ENCODE measurements at regions not wholly inside any gene's neighbourhood (a gene's known extent, or its start where the extent isn't known, plus 50 kb on each side); places are given as distances from the start of the nearest gene placed in this dataset.
A peak's percentile ranks its signal among the peaks of the same experiment; 100 is the strongest.

DNA sequence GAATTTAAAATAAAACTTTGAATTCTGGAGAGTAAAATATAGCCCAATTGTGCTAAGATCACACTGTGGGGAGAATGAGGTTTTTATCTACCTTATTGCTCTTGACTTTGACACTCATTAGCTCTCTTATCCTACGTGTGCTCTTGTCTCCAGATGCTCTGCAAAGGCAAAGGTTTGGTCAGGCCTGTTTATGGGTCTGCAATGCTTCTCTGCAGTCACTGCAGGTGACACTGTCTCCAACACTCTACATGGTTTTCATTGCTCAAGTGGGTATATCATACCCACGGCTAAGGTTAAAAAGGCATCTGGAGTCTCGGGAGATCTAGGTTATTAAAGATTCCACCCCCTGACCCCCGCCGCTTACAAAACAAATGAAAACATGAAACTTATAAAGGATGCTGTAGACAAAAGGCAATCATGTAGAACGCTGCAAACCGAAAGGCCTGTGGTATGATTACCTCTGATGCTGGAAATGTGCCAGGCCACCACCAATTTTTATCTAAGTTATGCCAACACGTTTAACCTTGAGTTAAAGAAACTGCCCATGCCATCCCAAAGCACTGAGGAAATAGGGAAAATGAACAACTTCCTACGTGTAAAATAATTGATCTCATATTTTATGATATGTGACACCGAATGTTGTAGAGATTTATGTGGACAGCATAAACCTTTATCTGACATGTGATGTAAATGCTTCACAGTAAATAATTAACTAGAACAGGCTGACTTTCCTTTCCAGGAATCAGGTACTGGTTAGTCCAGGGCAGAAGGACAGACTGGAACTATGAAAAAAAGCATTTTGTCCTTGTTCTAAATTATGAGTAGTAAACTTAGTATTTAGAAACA is 238.2 kb upstream of the NOX3 start:
- ATAC-seq (peak; percentile 97), DNase-seq (peak; percentile 35 to 48)
- intact Hi-C loops (cut with DNase I, micrococcal nuclease), result no loop called here

- DNase-seq (no peak), ATAC-seq (no peak)
- intact Hi-C loops (cut with DNase I, micrococcal nuclease), result no loop called here
Measured at GRCh38 chr6:155690820-155691219, 235.2 kb upstream of the NOX3 start.

- DNase-seq, result no peak
- intact Hi-C loops (cut with DNase I, micrococcal nuclease), result no loop called here
- ATAC-seq, result no peak
Measured at GRCh38 chr6:155687645-155688044, 232.0 kb upstream of the NOX3 start.

DNA sequence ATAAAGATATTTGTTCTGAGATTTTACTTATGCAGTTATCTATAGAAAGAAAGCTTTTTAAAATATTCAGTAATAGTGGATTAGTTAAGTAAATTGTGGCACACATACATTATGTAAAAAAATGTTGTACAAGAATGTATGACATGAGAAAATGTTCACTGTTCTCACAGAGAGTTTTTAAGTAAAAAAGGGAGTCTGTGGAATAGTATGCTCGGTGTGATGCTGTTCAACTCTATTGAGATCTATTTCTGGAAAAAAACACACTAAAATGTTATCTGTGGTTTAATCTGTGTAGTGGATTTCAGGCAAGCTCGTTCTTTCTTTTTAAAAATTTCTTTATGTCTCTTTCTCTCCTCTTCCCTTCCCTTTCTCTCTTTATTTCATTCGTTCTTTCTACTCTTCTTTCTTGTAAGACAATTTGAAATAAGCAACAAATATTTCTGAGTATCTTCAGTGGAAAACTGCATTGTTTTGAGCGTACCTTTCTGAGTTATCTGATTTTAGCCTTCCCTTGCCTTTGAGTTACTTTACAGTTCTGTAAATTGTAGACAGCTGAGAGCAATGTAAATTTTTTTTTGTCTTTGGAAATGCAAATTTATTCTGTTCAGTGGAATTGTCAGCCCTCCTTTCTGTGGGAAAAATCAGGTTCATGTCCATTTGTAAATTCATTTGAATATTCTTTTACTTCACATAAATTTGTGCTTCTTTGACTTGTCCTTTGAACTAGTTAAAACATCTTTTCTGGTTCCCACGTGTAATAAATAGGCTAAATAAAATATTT is 229.0 kb upstream of the NOX3 start:
- intact Hi-C loops (cut with DNase I, micrococcal nuclease), result no loop called here
- DNase-seq (no peak), ATAC-seq (no peak)

DNA sequence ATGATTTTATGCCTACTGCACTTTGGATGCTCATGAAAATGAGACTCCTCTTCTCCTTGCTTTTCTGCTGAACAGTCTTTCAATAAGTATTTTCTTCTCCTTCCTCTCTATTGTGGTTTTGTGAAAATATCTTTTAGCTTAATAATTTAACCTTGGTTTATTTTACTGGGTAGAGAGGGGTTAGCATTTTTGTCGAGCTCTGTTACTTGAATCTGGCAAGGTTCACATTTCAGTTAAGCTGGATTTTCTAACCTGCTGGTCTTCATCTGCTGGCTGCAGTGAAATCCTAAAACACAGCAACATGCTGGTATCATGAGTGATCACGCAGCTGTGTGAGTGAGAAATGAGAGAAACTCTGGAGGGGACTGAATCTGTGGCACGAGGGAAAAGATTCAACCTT is 222.7 kb upstream of the NOX3 start:
- intact Hi-C loops (cut with DNase I, micrococcal nuclease), result no loop called here
- no peak for DNase-seq
- ATAC-seq, result no peak

DNA sequence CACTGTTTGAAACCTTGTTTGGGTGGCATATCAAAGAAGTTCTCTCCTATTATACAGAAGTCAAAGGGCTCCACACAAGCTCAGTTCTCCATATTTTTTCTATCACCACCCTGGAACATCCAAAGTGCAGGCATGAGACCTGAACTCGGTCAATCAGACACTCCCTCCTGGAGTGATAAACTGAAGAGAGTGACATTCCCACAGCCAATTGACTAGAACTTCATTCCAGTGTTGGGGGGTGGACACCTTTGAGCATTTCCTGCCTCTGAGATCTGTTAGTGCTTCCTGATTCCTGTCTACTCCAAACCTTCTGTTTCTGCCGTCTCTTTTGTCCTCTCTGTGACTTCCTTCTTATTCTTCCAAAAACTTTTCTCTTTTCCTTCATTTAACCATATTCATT is 220.7 kb upstream of the NOX3 start:
- no peak for DNase-seq
- intact Hi-C loops (cut with DNase I, micrococcal nuclease), result no loop called here
- ATAC-seq, result peak; percentile 43

GRCh38 chr6:155670655-155671054 is 215.0 kb upstream of the NOX3 start:
- ATAC-seq, result no peak
- intact Hi-C loops (cut with DNase I, micrococcal nuclease), result no loop called here
- no peak for DNase-seq

DNA sequence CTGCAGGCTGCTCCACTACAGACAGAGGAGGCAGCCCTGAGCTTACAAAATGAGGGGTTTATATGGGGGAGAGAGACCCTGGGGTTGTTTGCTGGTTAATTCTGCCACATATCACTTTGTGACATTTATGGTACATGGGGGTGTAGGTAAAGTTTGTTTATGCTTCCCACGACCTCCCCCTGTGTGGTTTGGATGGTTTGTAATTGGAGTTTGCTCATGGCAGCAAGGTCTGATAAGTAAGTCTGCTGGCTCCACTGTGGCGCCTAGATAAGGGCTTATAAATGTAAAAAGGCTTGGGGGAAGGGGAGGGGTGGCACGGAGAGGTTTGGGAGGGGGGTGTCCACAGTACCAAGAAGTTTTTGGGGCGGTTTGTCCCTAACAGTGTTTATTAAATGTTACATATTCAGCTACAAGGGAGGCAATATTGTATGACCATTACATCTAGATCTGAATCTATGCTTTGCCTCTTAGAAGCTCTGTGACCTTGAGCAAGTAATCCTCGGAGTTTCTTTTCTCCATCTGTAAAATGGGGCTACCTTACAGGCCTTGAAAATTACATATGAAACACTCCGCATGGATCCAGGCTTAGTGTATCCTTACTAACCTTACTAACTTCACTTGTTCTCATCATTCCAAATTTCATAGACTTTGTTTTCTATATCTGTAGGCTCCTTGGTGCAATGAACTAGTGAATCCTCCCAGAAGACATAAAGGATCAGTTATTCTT is 204.8 kb upstream of the NOX3 start:
- no peak for ATAC-seq
- intact Hi-C loops (cut with DNase I, micrococcal nuclease), result no loop called here
- DNase-seq, result no peak

DNA sequence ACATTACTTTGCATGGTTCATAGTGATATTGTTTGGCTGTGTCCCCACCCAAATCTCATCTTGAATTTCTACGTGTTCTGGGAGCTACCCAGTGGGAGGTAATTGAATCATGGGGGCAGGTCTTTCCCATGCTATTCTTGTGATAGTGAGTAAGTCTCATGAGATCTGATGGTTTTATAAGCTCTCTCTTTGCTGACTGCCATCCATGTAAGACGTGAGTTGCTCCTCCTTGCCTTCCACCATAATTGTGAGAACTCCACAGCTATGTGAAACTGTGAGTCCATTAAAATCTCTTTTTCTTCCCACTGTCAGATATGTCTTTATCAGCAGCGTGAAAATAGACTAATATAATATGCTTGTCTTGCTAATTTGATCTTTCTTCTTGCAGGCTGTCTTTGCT is 200.4 kb upstream of the NOX3 start:
- DNase-seq, result no peak
- ATAC-seq, result no peak
- intact Hi-C loops (cut with DNase I, micrococcal nuclease), result no loop called here

DNA sequence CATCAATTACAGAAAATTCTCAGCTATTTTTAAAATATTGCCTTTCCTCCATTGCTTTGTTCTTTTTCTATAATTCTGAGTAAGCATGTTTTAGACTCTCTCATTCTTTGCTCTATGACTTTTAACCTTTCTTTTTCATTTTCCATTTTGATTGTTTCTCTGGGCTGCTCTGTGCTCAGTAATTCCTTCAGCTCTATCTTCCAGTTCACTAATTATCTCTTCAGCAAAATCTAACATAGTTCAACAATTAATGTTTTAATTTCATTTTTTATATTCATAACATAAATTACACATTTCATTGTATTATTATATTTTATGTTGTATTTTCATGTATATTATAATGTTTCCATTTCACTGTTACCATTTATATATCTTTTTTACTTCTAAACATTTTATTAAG is 198.8 kb upstream of the NOX3 start:
- DNase-seq (no peak), ATAC-seq (no peak)
- intact Hi-C loops (cut with DNase I, micrococcal nuclease), result no loop called here

- ATAC-seq (no peak), DNase-seq (no peak)
- intact Hi-C loops (cut with DNase I, micrococcal nuclease), result no loop called here
Measured at GRCh38 chr6:155648301-155648700, 192.7 kb upstream of the NOX3 start.

DNA sequence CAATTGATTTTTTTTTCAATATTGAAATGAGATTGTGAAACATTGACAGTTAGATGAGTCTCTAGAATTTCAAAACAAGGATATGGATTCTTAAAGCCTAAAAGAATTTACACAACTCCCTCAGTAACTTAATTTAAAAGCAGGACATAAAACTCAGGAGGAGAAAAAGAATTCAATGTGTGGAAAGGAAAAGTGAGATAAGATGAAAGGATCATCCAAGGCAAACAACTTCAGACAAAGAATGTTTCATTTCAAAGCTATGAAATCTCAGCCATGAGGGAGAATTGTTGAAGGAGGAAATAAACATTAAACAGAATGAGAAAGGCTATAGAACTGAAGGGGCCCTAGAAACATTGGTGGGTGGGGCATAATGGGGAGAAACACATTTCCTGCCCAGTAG is 191.7 kb upstream of the NOX3 start:
- DNase-seq (no peak), ATAC-seq (no peak)
- intact Hi-C loops (cut with DNase I, micrococcal nuclease), result no loop called here

GRCh38 chr6:155646443-155646842 is 190.8 kb upstream of the NOX3 start:
- intact Hi-C loops (cut with DNase I, micrococcal nuclease), result no loop called here
- DNase-seq (no peak), ATAC-seq (no peak)

GRCh38 chr6:155645325-155645724 is 189.7 kb upstream of the NOX3 start:
- DNase-seq, result no peak
- ATAC-seq, result no peak
- intact Hi-C loops (cut with DNase I, micrococcal nuclease), result no loop called here

GRCh38 chr6:155641603-155642002 is 186.0 kb upstream of the NOX3 start:
- ATAC-seq (no peak), DNase-seq (no peak)
- intact Hi-C loops (cut with DNase I, micrococcal nuclease), result no loop called here

DNA sequence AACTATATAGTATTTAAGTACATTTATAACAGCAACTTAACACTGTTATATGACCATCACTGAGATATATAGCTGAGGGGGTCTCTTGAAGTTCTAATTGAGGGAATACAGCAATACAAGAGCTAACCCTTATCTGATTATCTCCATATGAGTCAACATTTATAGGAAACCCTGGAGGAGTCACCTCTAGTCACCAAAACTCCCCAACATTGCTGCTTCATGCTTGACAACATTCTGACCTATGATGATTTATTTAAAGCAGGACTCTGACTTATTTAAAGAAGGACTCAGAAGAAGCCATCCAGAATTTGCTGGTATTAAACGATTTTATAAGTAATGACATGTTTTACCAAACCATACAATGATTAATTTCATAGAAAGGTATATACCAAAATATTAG is 182.6 kb upstream of the NOX3 start:
- no peak for ATAC-seq
- no peak for DNase-seq
- intact Hi-C loops (cut with DNase I, micrococcal nuclease), result no loop called here

GRCh38 chr6:155635416-155635815 is 179.8 kb upstream of the NOX3 start:
- ATAC-seq, result no peak
- no peak for DNase-seq
- intact Hi-C loops (cut with DNase I, micrococcal nuclease), result no loop called here

GRCh38 chr6:155630085-155630484 is 174.4 kb upstream of the NOX3 start:
- ATAC-seq, result no peak
- no peak for DNase-seq

DNA sequence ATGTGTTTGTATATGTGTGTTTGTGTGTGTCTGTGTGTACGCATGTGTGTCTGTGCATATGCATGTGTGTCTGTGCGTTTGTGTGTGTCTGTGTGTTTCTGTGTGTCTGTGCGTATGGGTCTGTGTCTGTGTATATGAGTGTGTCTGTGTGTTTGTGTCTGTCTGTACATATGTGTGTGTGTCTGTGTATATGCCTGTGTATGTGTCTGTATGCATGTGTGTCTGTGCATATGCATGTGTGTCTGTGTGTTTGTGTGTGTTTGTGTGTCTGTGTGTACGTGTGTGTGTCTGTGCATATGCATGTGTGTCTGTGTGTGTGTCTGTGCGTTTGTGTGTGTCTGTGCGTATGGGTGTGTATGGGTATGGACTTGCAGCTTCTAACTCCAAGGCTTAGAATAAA is 174.0 kb upstream of the NOX3 start:
- intact Hi-C loops (cut with DNase I, micrococcal nuclease), result no loop called here
- no peak for ATAC-seq
- no peak for DNase-seq

More at GRCh38 chr6:155630085-155630484, 174.4 kb upstream of the NOX3 start:
- intact Hi-C loops (cut with DNase I, micrococcal nuclease), result no loop called here

DNA sequence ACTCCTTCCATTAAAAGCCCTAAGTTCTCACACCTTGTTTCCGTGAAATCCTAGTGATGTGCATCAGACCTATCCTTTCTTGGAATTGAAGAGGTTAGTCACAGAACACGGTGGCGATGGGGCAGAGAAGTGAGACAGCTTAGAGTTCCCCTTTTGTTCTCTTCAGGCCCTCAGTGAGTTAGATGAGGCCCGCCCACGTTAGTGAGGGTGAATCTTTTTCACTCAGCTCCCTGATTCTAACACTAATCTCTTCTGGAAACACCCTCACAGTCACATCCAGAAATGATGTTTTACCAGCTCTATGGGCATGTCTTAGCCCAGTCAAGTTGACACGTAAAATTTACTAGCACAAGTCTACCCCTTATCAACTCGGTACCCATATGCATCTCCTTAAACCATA is 172.7 kb upstream of the NOX3 start:
- intact Hi-C loops (cut with DNase I, micrococcal nuclease), result no loop called here
- no peak for ATAC-seq
- DNase-seq, result no peak
